ENCODE measurements at regions not wholly inside any gene's neighbourhood (a gene's known extent, or its start where the extent isn't known, plus 50 kb on each side); places are given as distances from the start of the nearest gene placed in this dataset.
A peak's percentile ranks its signal among the peaks of the same experiment; 100 is the strongest.
"Not testable (repeated sequence)": the region's sequence is repeated elsewhere in the genome, so short reads cannot be mapped to it uniquely, and the experiment has no call there.

DNA sequence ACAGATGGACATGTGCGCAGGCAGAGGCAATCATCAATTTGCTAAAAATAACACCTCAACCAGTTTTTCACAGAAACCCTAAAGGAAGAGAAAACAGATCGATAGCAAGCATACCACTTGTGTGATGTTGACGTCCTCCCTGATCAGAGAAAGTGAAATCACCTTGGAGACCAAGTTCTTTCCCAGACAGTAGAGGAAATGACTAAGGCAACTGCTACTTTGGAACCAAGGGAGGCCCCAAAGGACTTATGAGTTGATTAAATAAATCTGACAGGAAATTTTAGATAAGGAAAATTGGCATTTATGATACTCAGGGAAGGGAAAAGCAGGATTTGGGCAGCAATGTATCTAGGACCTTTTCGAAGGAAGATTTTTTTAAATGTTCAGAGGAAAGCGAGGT, 267.1 kb upstream of the ASIC2 start:
- Mint-ChIP-seq H3K36me3 (no peaks in the 10 kb centered on the region), H3K4me1 (no peaks in the 10 kb centered on the region)
- no peak for ATAC-seq (ENCODE audit: low read depth)

GRCh38 chr17:33560871-33561270, 267.8 kb upstream of the ASIC2 start:
- Mint-ChIP-seq H3K27me3 (no peaks in the 10 kb centered on the region), H3K9me3 (peaks cover 4% of the 10 kb centered on the region), H3K27ac (no peak overlapping the region), H3K4me1 (no peaks in the 10 kb centered on the region), H3K36me3 (no peaks in the 10 kb centered on the region), H3K4me3 (no peak overlapping the region)
- DNase-seq (ENCODE audit: low spot score in 2 of 2) (no peak), ATAC-seq (ENCODE audit: low read depth) (no peak)

More for the DNA sequence above, 267.1 kb upstream of the ASIC2 start:
- Mint-ChIP-seq H3K27me3 (no peaks in the 10 kb centered on the region), H3K4me3 (no peak overlapping the region), H3K27ac (no peak overlapping the region), H3K9me3 (peaks cover 4% of the 10 kb centered on the region)
- no peak for DNase-seq (ENCODE audit: low spot score in 2 of 2)

GRCh38 chr17:33561569-33562334, 268.7 kb upstream of the ASIC2 start:
- Mint-ChIP-seq H3K4me3 (no peak overlapping the region), H3K9me3 (peaks cover 4% of the 10 kb centered on the region), H3K36me3 (no peaks in the 10 kb centered on the region), H3K27ac (no peak overlapping the region), H3K27me3 (no peaks in the 10 kb centered on the region), H3K4me1 (no peaks in the 10 kb centered on the region)
- ATAC-seq (ENCODE audit: low read depth) (no peak), DNase-seq (ENCODE audit: low spot score in 2 of 2) (no peak)

DNA sequence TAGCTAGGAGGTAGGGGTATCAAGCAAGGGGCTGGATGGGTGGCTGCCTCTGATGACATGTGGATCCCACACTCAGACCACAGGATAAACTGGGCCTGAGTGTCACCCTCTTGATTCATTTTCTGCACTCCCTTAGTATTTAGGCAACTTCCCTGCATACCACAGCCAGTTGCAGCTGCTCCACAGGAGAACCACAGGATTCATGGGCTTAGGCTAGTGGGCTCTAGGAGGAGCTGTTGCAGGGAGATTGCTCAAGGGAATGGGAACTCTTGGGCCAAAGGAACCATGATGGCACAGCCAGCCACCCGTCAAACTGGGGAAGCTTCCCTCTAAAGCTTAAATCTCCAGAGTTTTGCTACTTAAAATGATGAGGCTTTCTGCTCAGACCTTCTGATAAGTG, 269.7 kb upstream of the ASIC2 start:
- no peaks in the 10 kb centered on the region for H3K4me1 Mint-ChIP-seq
- DNase-seq (ENCODE audit: low spot score in 2 of 2): no peak
- H3K36me3 Mint-ChIP-seq: no peaks in the 10 kb centered on the region
- H3K27ac Mint-ChIP-seq: no peak overlapping the region
- ATAC-seq (ENCODE audit: low read depth): no peak
- H3K9me3 Mint-ChIP-seq: peaks cover 6% of the 10 kb centered on the region
- no peak overlapping the region for H3K4me3 Mint-ChIP-seq
- H3K27me3 Mint-ChIP-seq: no peaks in the 10 kb centered on the region

DNA sequence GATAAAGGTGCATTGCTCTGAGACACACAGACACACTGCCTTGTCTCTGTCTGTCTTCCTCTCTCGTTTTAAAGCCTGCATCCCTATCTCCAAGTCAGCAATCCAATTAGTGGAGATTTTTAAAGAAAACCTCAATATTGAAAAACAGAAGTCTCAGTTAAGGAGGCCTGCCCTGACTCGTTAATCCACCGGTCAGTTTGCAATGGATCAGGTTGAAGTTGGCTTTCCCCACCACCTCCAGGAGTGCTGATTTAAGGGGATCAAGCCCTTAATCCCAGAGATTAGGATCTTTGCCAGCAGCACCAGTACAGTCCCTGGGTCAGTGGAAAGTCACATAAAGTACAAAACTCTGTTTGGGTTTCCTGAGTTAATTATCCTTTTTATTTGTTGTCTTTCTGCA, 271.1 kb upstream of the ASIC2 start:
- Mint-ChIP-seq H3K36me3 (no peaks in the 10 kb centered on the region), H3K4me3 (no peak overlapping the region), H3K27me3 (no peaks in the 10 kb centered on the region), H3K9me3 (peaks cover 6% of the 10 kb centered on the region), H3K27ac (no peak overlapping the region), H3K4me1 (no peaks in the 10 kb centered on the region)
- ATAC-seq (ENCODE audit: low read depth) (no peak), DNase-seq (ENCODE audit: low spot score in 2 of 2) (no peak)

- DNase-seq (ENCODE audit: low spot score in 2 of 2) (no peak), ATAC-seq (ENCODE audit: low read depth) (no peak)
- H3K27ac Mint-ChIP-seq: no peak overlapping the region
- no peaks in the 10 kb centered on the region for H3K4me1 Mint-ChIP-seq
- H3K36me3 Mint-ChIP-seq: no peaks in the 10 kb centered on the region
- no peak overlapping the region for H3K4me3 Mint-ChIP-seq
- peaks cover 4% of the 10 kb centered on the region for H3K27me3 Mint-ChIP-seq
- H3K9me3 Mint-ChIP-seq: peaks cover 11% of the 10 kb centered on the region
Measured at GRCh38 chr17:33567223-33567622, 274.1 kb upstream of the ASIC2 start.

- DNase-seq (ENCODE audit: low spot score in 2 of 2) (no peak), ATAC-seq (ENCODE audit: low read depth) (no peak)
- Mint-ChIP-seq H3K27ac (no peak overlapping the region), H3K36me3 (no peaks in the 10 kb centered on the region), H3K4me1 (no peaks in the 10 kb centered on the region), H3K4me3 (no peak overlapping the region), H3K9me3 (peaks cover 5% of the 10 kb centered on the region), H3K27me3 (peaks cover 10% of the 10 kb centered on the region)
Measured at GRCh38 chr17:33572615-33573014, 279.5 kb upstream of the ASIC2 start.

DNA sequence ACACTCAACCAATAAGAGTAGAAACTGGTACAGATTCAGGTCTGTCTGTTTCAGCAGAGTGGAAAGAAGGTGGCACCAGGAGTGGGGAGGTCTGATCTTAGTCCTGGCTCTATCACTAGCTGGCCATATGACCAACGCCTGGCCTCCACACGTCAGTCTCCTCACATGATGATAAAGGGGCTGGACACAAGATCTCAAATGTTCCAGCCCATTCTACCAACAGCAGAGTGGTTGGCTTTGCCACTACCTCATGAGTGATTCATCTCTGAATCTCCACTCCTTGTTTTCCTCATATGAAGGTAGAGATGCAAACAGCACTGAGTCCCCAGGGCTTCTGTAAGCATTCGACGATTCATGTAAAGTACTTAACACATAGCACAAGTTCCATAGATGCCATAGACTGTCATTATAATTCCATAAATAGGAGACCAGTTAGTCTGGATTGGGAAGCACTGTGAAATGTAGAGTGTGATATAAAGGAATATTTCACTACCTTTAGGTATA, 281.9 kb upstream of the ASIC2 start:
- H3K4me3 Mint-ChIP-seq: no peak overlapping the region

GRCh38 chr17:33579740-33580139, 286.6 kb upstream of the ASIC2 start:
- H3K4me3 Mint-ChIP-seq; H3K4me1 Mint-ChIP-seq; H3K9me3 Mint-ChIP-seq; DNase-seq (ENCODE audit: low spot score in 2 of 2); H3K27me3 Mint-ChIP-seq; H3K27ac Mint-ChIP-seq; H3K36me3 Mint-ChIP-seq; ATAC-seq (ENCODE audit: low read depth): not testable (repeated sequence)

More for the DNA sequence above, 281.9 kb upstream of the ASIC2 start:
- no peak for DNase-seq (ENCODE audit: low spot score in 2 of 2)
- peaks cover 2% of the 10 kb centered on the region for H3K4me1 Mint-ChIP-seq
- no peak overlapping the region for H3K27ac Mint-ChIP-seq
- H3K9me3 Mint-ChIP-seq: peaks cover 4% of the 10 kb centered on the region
- H3K36me3 Mint-ChIP-seq: no peaks in the 10 kb centered on the region
- H3K27me3 Mint-ChIP-seq: peaks cover 12% of the 10 kb centered on the region
- ATAC-seq (ENCODE audit: low read depth): no peak

DNA sequence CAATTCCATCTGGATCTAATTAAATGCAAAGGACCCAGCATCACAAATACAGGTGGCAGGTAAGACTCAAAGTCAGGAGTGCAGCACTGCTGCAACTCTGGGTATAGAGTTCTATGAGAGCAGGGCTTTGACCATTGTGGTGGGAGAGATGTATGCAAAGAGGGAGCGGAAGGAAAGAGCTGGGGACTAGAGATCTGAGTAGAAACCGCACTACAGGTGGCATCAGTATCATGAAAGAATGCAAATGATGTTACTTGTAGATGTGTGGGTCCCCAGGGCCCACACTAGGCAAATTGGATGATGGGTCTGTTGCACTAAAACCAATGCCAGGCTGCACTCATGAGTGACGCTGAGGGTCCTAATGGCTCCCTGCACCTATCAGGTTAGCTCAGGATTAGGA, 287.1 kb upstream of the ASIC2 start:
- Mint-ChIP-seq H3K4me1 (peaks cover 4% of the 10 kb centered on the region), H3K36me3 (no peaks in the 10 kb centered on the region), H3K4me3 (no peak overlapping the region), H3K27me3 (peaks cover 10% of the 10 kb centered on the region), H3K9me3 (peaks cover 4% of the 10 kb centered on the region), H3K27ac (no peak overlapping the region)
- ATAC-seq (ENCODE audit: low read depth): peak; percentile 62
- no peak for DNase-seq (ENCODE audit: low spot score in 2 of 2)

- Mint-ChIP-seq H3K4me1 (peaks cover 4% of the 10 kb centered on the region), H3K4me3 (no peak overlapping the region), H3K27me3 (peaks cover 9% of the 10 kb centered on the region), H3K36me3 (no peaks in the 10 kb centered on the region), H3K9me3 (peaks cover 4% of the 10 kb centered on the region), H3K27ac (no peak overlapping the region)
- ATAC-seq (ENCODE audit: low read depth): no peak
- no peak for DNase-seq (ENCODE audit: low spot score in 2 of 2)
Measured at GRCh38 chr17:33582661-33583060, 289.6 kb upstream of the ASIC2 start.

- H3K27ac Mint-ChIP-seq: no peak overlapping the region
- DNase-seq (ENCODE audit: low spot score in 2 of 2): no peak
- ATAC-seq (ENCODE audit: low read depth): no peak
- peaks cover 9% of the 10 kb centered on the region for H3K27me3 Mint-ChIP-seq
- no peak overlapping the region for H3K4me3 Mint-ChIP-seq
- no peaks in the 10 kb centered on the region for H3K36me3 Mint-ChIP-seq
- H3K9me3 Mint-ChIP-seq: peaks cover 4% of the 10 kb centered on the region
- H3K4me1 Mint-ChIP-seq: peaks cover 4% of the 10 kb centered on the region
Measured at GRCh38 chr17:33583518-33584417, 290.7 kb upstream of the ASIC2 start.

DNA sequence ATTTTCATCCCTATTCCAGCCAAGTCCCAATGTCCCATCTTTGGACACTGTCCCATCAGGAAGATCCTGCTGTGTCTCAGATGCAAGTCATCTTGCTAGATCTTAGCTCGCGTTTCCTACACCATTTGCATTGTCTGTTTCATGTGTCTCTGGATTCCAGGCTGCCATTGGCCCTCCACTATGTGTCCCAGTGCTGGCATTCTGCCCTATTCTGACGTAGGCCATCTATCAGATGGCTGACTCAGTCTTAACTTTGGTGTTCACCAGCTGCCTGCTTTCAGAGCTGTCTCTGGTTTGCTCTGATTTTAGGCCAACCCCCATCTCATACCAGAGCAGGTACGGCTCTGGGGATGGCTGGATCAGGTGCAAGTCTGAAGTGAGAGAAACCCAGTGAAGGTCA, 300.9 kb upstream of the ASIC2 start:
- peaks cover 1% of the 10 kb centered on the region for H3K9me3 Mint-ChIP-seq
- H3K4me1 Mint-ChIP-seq: no peaks in the 10 kb centered on the region
- H3K4me3 Mint-ChIP-seq: no peak overlapping the region
- peaks cover 11% of the 10 kb centered on the region for H3K27me3 Mint-ChIP-seq
- H3K36me3 Mint-ChIP-seq: no peaks in the 10 kb centered on the region
- DNase-seq (ENCODE audit: low spot score in 2 of 2) (no peak), ATAC-seq (ENCODE audit: low read depth) (no peak)
- H3K27ac Mint-ChIP-seq: no peak overlapping the region

- ATAC-seq (ENCODE audit: low read depth): no peak
- no peak for DNase-seq (ENCODE audit: low spot score in 2 of 2)
- Mint-ChIP-seq H3K27ac (no peak overlapping the region), H3K4me1 (no peaks in the 10 kb centered on the region), H3K36me3 (no peaks in the 10 kb centered on the region), H3K27me3 (peaks cover 6% of the 10 kb centered on the region), H3K9me3 (no peaks in the 10 kb centered on the region), H3K4me3 (no peak overlapping the region)
Measured at GRCh38 chr17:33595828-33596227, 302.7 kb upstream of the ASIC2 start.

Measured in memory B cell (primary cell).